Suprapubic skin (tissue), 3 donors: ENCODE measurements at regions not wholly inside any gene's neighbourhood (a gene's known extent, or its start where the extent isn't known, plus 50 kb on each side); places are given as distances from the start of the nearest gene placed in this dataset.

Experiments
- CTCF ChIP-seq, 2 donors: fragments of 200-600 bp in 1 of 2; fragments of 450-650 bp in 1 of 2; sonication (generic) in 1 of 2; IDR thresholded peaks; one replicate each; pipeline ENCODE4 v1.5.1; 2016 to 2019; ENCODE audit warnings: antibody characterized with exemption in 2 of 2, mild to moderate bottlenecking in 1 of 2, moderate library complexity in 1 of 2
- POLR2A ChIP-seq, 2 donors: fragments of 450-650 bp; IDR thresholded peaks; one replicate each; pipeline ENCODE4 v1.6.1; 2017; ENCODE audit warnings: antibody characterized with exemption in 2 of 2, mild to moderate bottlenecking in 2 of 2, moderate library complexity in 2 of 2

GRCh38 chr16:22635357-22635761, 124.7 kb downstream of the NPIPB5 start:
- TF ChIP-seq POLR2A (IDR thresholded peaks at IDR 0.05): no peak
- TF ChIP-seq CTCF (IDR thresholded peaks at IDR 0.05): no peak
